ENCODE measurements at regions not wholly inside any gene's neighbourhood (a gene's known extent, or its start where the extent isn't known, plus 50 kb on each side); places are given as distances from the start of the nearest gene placed in this dataset.

- Mint-ChIP-seq H3K4me3 (no peak overlapping the region), H3K9me3 (peaks cover 17 to 18% of the 10 kb centered on the region in 2 donors), H3K27ac (no peak overlapping the region), H3K36me3 (peaks cover 8% of the 10 kb centered on the region), H3K27me3 (ENCODE audit: low read depth in 2 of 2) (no peaks in the 10 kb centered on the region), H3K4me1 (no peaks in the 10 kb centered on the region)
- Histone ChIP-seq H3K36me3 (ENCODE audit: control insufficient read depth, insufficient read depth, low read length) (no peaks in the 10 kb centered on the region), H3K4me3 (ENCODE audit: low read length) (no peak overlapping the region), H3K4me1 (ENCODE audit: control insufficient read depth, insufficient read depth, low read length) (no peaks in the 10 kb centered on the region), H3K27ac (ENCODE audit: low read length) (no peak overlapping the region), H3K9me3 (ENCODE audit: control insufficient read depth, insufficient read depth, low read length) (peaks cover 3% of the 10 kb centered on the region), H3K27me3 (ENCODE audit: control insufficient read depth, insufficient read depth, low read length) (no peaks in the 10 kb centered on the region)
- DNase-seq (no peak), ATAC-seq (no peak)
- 69% methylated on average over 3 of the region's 3 CpGs for WGBS (ENCODE audit: insufficient coverage)
- intact Hi-C loops (cut with micrococcal nuclease): no loop called here
- TF ChIP-seq, protein P1, sequence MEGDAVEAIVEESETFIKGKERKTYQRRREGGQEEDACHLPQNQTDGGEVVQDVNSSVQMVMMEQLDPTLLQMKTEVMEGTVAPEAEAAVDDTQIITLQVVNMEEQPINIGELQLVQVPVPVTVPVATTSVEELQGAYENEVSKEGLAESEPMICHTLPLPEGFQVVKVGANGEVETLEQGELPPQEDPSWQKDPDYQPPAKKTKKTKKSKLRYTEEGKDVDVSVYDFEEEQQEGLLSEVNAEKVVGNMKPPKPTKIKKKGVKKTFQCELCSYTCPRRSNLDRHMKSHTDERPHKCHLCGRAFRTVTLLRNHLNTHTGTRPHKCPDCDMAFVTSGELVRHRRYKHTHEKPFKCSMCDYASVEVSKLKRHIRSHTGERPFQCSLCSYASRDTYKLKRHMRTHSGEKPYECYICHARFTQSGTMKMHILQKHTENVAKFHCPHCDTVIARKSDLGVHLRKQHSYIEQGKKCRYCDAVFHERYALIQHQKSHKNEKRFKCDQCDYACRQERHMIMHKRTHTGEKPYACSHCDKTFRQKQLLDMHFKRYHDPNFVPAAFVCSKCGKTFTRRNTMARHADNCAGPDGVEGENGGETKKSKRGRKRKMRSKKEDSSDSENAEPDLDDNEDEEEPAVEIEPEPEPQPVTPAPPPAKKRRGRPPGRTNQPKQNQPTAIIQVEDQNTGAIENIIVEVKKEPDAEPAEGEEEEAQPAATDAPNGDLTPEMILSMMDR (IDR thresholded peaks at IDR 0.05): no peak
Observed at GRCh38 chr2:21461754-21462240, 338.0 kb downstream of the TDRD15 start.

DNA sequence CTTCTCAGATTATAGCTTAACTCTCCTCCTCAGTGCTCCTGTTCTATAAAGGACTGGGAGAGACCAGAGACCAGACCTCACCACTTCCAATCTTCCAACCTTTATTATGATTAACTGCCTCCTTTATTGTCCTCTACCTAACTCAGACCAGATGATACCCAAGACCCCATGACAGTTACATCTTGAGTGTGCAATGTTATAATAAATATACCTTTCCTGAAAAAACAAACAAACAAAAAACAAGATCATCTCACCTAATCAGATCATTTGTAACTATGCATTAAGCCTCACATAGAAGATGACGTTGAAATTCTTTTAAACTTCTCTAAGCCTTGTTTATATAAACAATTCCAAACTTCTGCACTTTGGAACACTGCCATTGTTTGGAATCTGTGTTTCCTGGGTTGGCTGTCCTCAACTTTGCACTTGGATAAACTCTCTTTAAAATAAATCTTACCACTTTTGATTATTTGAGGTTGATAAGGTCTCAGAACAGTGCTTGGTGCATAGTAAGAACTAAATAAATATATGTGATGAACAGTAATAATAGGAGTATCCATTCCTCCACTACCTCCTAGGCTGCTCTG lies 342.7 kb downstream of the TDRD15 start:
- Mint-ChIP-seq H3K36me3 (peaks cover 8% of the 10 kb centered on the region), H3K9me3 (peaks cover 16 to 19% of the 10 kb centered on the region in 2 donors), H3K4me3 (no peak overlapping the region), H3K4me1 (no peaks in the 10 kb centered on the region), H3K27ac (no peak overlapping the region), H3K27me3 (ENCODE audit: low read depth in 2 of 2) (no peaks in the 10 kb centered on the region)
- 85% methylated on average over 1 of the region's 1 CpG for WGBS (ENCODE audit: insufficient coverage)
- ATAC-seq: no peak
- H3K36me3 ChIP-seq (ENCODE audit: control insufficient read depth, insufficient read depth, low read length): no peaks in the 10 kb centered on the region
- DNase-seq: no peak
- no peaks in the 10 kb centered on the region for H3K27me3 ChIP-seq (ENCODE audit: control insufficient read depth, insufficient read depth, low read length)
- peaks cover 3% of the 10 kb centered on the region for H3K9me3 ChIP-seq (ENCODE audit: control insufficient read depth, insufficient read depth, low read length)
- H3K27ac ChIP-seq (ENCODE audit: low read length): no peak overlapping the region
- no peaks in the 10 kb centered on the region for H3K4me1 ChIP-seq (ENCODE audit: control insufficient read depth, insufficient read depth, low read length)
- no peak overlapping the region for H3K4me3 ChIP-seq (ENCODE audit: low read length)
- TF ChIP-seq, protein P1 (IDR thresholded peaks at IDR 0.05): no peak
- intact Hi-C loops (cut with micrococcal nuclease): no loop called here

- Mint-ChIP-seq H3K27me3 (ENCODE audit: low read depth in 2 of 2) (no peaks in the 10 kb centered on the region), H3K4me3 (no peak overlapping the region), H3K9me3 (peaks cover 12 to 16% of the 10 kb centered on the region in 2 donors), H3K4me1 (no peaks in the 10 kb centered on the region), H3K36me3 (peaks cover 8% of the 10 kb centered on the region), H3K27ac (no peak overlapping the region)
- H3K9me3 ChIP-seq (ENCODE audit: control insufficient read depth, insufficient read depth, low read length): peaks cover 3% of the 10 kb centered on the region
- TF ChIP-seq, protein P1 (IDR thresholded peaks at IDR 0.05): no peak
- intact Hi-C loops (cut with micrococcal nuclease): no loop called here
- DNase-seq (no peak), ATAC-seq (no peak)
- no peaks in the 10 kb centered on the region for H3K36me3 ChIP-seq (ENCODE audit: control insufficient read depth, insufficient read depth, low read length)
- 70% methylated on average over 1 of the region's 1 CpG for WGBS (ENCODE audit: insufficient coverage)
- no peaks in the 10 kb centered on the region for H3K27me3 ChIP-seq (ENCODE audit: control insufficient read depth, insufficient read depth, low read length)
- no peak overlapping the region for H3K27ac ChIP-seq (ENCODE audit: low read length)
- H3K4me1 ChIP-seq (ENCODE audit: control insufficient read depth, insufficient read depth, low read length): no peaks in the 10 kb centered on the region
- H3K4me3 ChIP-seq (ENCODE audit: low read length): no peak overlapping the region
Observed at GRCh38 chr2:21467280-21467818, 343.6 kb downstream of the TDRD15 start.

GRCh38 chr2:21467910-21468309 lies 344.1 kb downstream of the TDRD15 start:
- H3K36me3 ChIP-seq (ENCODE audit: control insufficient read depth, insufficient read depth, low read length): no peaks in the 10 kb centered on the region
- H3K27me3 Mint-ChIP-seq (ENCODE audit: low read depth in 2 of 2): no peaks in the 10 kb centered on the region
- H3K27me3 ChIP-seq (ENCODE audit: control insufficient read depth, insufficient read depth, low read length): no peaks in the 10 kb centered on the region

More at GRCh38 chr2:21467910-21468309, 344.1 kb downstream of the TDRD15 start:
- intact Hi-C loops (cut with micrococcal nuclease): no loop called here
- no peak overlapping the region for H3K27ac Mint-ChIP-seq
- Histone ChIP-seq H3K9me3 (ENCODE audit: control insufficient read depth, insufficient read depth, low read length) (peaks cover 3% of the 10 kb centered on the region), H3K4me3 (ENCODE audit: low read length) (no peak overlapping the region), H3K4me1 (ENCODE audit: control insufficient read depth, insufficient read depth, low read length) (no peaks in the 10 kb centered on the region), H3K27ac (ENCODE audit: low read length) (no peak overlapping the region)
- H3K4me1 Mint-ChIP-seq: no peaks in the 10 kb centered on the region
- TF ChIP-seq, protein P1 (IDR thresholded peaks at IDR 0.05): no peak
- H3K4me3 Mint-ChIP-seq: no peak overlapping the region
- no peak for DNase-seq
- H3K9me3 Mint-ChIP-seq: peaks cover 12 to 16% of the 10 kb centered on the region in 2 donors
- WGBS (ENCODE audit: insufficient coverage): 79% methylated on average over 2 of the region's 2 CpGs
- no peak for ATAC-seq
- peaks cover 8% of the 10 kb centered on the region for H3K36me3 Mint-ChIP-seq
